AG20443 (cell line): ENCODE measurements at regions not wholly inside any gene's neighbourhood (a gene's known extent, or its start where the extent isn't known, plus 50 kb on each side); places are given as distances from the start of the nearest gene placed in this dataset.
"Not testable (repeated sequence)": the region's sequence is repeated elsewhere in the genome, so short reads cannot be mapped to it uniquely, and the experiment has no call there.

ENCODE experiments used
- DNase-seq: peaks from one replicate; pipeline ENCODE4 v3.0.0; 2012; ENCODE audit warnings: low spot score, mixed read lengths

GRCh38 chr1:194698908-194699318 is 1512.5 kb upstream of the B3GALT2 start:
- DNase-seq, result no peak

- DNase-seq, result no peak
Observed at GRCh38 chr1:194693244-194693643, 1506.8 kb upstream of the B3GALT2 start.

- no peak for DNase-seq
Observed at GRCh38 chr1:194684636-194685035, 1498.2 kb upstream of the B3GALT2 start.

- DNase-seq, result no peak
Observed at GRCh38 chr1:194658090-194658439, 1471.7 kb upstream of the B3GALT2 start.

- no peak for DNase-seq
Observed at GRCh38 chr1:194654956-194655355, 1468.5 kb upstream of the B3GALT2 start.

GRCh38 chr1:194653385-194653784 is 1467.0 kb upstream of the B3GALT2 start:
- no peak for DNase-seq

- DNase-seq, result no peak
Observed at GRCh38 chr1:194647118-194647517, 1460.7 kb upstream of the B3GALT2 start.

GRCh38 chr1:194644528-194644927 is 1458.1 kb upstream of the B3GALT2 start:
- no peak for DNase-seq

- no peak for DNase-seq
Observed at GRCh38 chr1:194640322-194640721, 1453.9 kb upstream of the B3GALT2 start.

GRCh38 chr1:194629011-194629410 is 1442.6 kb upstream of the B3GALT2 start:
- DNase-seq, result no peak

- DNase-seq, result no peak
Observed at GRCh38 chr1:194624833-194625232, 1438.4 kb upstream of the B3GALT2 start.

- DNase-seq, result no peak
Observed at GRCh38 chr1:194618101-194618500, 1431.7 kb upstream of the B3GALT2 start.

- not testable (repeated sequence) for DNase-seq
Observed at GRCh38 chr1:194617272-194617671, 1430.9 kb upstream of the B3GALT2 start.

- DNase-seq, result no peak
Observed at GRCh38 chr1:194616835-194617234, 1430.4 kb upstream of the B3GALT2 start.

- no peak for DNase-seq
Observed at GRCh38 chr1:194602184-194602583, 1415.8 kb upstream of the B3GALT2 start.

- no peak for DNase-seq
Observed at GRCh38 chr1:194600716-194601115, 1414.3 kb upstream of the B3GALT2 start.

- DNase-seq, result no peak
Observed at GRCh38 chr1:194598098-194598497, 1411.7 kb upstream of the B3GALT2 start.

- DNase-seq, result no peak
Observed at GRCh38 chr1:194586302-194586701, 1399.9 kb upstream of the B3GALT2 start.

GRCh38 chr1:194584052-194584451 is 1397.6 kb upstream of the B3GALT2 start:
- DNase-seq, result no peak

- DNase-seq, result no peak
Observed at GRCh38 chr1:194570476-194570875, 1384.1 kb upstream of the B3GALT2 start.

GRCh38 chr1:194568610-194569009 is 1382.2 kb upstream of the B3GALT2 start:
- DNase-seq, result no peak

- no peak for DNase-seq
Observed at GRCh38 chr1:194548071-194548470, 1361.7 kb upstream of the B3GALT2 start.

GRCh38 chr1:194544012-194544411 is 1357.6 kb upstream of the B3GALT2 start:
- DNase-seq, result no peak

GRCh38 chr1:194538453-194538852 is 1352.0 kb upstream of the B3GALT2 start:
- DNase-seq, result no peak

- DNase-seq, result no peak
Observed at GRCh38 chr1:194537521-194537920, 1351.1 kb upstream of the B3GALT2 start.
